Fibroblast of mammary gland (primary cell): ENCODE measurements at regions not wholly inside any gene's neighbourhood (a gene's known extent, or its start where the extent isn't known, plus 50 kb on each side); places are given as distances from the start of the nearest gene placed in this dataset.

Experiments used
- DNase-seq: peaks from one replicate; pipeline ENCODE4 v3.0.0-alpha.2; 2010; ENCODE audit warnings: low read depth
- H3K4me3 ChIP-seq: 2 replicates; pipeline ENCODE4 v1.5.1; 2011; ENCODE audit warnings: low read depth, mild to moderate bottlenecking, low read length, moderate library complexity; ENCODE audit not compliant: control insufficient read depth
- TF ChIP-seq, protein P1 (sequence below): conservative IDR thresholded peaks from 2 replicates; pipeline ENCODE4 v1.5.1; 2011; ENCODE audit warnings: low read depth, low read length, inconsistent platforms; ENCODE audit not compliant: control insufficient read depth, insufficient read depth

DNA sequence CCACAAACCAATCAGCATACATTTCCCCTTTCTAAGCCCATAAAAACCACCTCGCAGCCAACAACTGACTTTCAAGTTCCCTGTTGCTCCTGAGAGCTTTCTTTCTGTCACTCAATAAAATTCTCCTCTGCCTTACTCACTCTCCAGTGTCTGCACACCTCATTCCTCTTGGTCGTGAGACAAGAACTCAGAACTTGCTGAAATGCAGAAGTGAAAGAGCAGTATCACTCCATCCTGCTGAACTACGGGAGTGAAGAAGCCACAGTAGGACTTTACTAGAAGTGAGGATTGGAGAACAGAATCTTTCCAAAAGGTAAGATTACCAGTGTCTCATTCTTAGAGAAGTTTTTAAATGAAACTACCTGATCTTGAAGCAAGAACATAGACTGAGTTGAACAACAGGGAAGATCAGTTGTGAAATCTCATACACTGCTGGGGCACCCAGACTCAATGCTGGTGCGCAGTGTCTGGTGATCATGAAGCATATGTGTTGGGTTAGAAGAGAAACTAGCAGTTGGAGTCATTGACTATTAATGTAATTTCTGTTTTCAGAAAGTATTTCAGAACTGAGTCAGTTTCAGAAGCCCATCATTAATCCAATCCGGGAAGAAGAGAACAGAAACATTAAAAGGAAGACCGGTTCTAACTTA lies 726.9 kb upstream of the TMPRSS15 start:
- DNase-seq = no peak
- TF ChIP-seq, protein P1, sequence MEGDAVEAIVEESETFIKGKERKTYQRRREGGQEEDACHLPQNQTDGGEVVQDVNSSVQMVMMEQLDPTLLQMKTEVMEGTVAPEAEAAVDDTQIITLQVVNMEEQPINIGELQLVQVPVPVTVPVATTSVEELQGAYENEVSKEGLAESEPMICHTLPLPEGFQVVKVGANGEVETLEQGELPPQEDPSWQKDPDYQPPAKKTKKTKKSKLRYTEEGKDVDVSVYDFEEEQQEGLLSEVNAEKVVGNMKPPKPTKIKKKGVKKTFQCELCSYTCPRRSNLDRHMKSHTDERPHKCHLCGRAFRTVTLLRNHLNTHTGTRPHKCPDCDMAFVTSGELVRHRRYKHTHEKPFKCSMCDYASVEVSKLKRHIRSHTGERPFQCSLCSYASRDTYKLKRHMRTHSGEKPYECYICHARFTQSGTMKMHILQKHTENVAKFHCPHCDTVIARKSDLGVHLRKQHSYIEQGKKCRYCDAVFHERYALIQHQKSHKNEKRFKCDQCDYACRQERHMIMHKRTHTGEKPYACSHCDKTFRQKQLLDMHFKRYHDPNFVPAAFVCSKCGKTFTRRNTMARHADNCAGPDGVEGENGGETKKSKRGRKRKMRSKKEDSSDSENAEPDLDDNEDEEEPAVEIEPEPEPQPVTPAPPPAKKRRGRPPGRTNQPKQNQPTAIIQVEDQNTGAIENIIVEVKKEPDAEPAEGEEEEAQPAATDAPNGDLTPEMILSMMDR = no peak
- H3K4me3 ChIP-seq = no peak overlapping the region

DNA sequence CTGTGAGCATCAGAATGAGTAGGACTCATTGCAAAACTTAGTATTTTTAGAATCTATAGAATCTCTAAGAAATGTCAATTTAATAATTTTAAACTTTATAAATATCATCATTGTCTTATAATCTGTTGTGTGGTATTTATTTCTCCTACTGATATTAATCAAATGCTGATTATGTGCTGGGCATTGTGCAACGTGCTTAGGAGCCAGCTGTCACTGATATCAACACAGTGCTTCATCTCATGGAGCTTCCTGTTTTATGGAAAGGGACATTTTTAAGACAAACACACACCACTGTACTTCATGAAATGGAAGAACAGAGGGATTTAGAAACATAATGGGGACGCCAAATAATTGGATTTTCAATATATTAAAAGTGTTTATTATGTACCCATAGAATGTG lies 737.9 kb upstream of the TMPRSS15 start:
- TF ChIP-seq, protein P1 = no peak
- H3K4me3 ChIP-seq = no peak overlapping the region
- no peak for DNase-seq

DNA sequence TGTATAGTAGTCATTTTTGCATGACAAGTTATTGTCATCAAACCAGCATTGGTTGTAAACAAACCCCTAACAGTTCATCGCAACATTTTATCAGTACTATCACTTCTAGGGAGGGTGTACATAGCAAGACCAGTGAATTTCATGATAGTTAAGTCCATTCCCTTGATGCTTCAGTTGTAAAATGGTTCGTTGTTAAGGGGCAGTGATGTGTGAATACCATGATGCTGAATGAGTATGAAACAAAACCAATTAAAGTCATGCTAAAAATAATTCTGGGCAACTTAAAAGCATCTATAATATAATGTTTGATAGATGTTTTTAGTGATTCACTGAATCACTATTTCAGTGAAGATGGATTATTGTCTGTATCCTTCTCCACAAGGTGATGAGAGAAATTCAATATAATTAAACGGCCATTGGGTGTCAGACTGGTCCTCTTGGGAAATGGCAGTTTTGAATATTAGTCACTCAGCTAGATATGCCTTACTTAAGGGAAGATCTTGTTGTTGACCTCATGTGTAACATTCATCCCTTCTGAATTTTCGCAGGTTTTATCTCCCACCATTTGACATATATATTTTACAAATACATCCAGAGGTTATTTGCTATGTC lies 742.2 kb upstream of the TMPRSS15 start:
- H3K4me3 ChIP-seq = no peak overlapping the region
- no peak for DNase-seq
- TF ChIP-seq, protein P1 = no peak

DNA sequence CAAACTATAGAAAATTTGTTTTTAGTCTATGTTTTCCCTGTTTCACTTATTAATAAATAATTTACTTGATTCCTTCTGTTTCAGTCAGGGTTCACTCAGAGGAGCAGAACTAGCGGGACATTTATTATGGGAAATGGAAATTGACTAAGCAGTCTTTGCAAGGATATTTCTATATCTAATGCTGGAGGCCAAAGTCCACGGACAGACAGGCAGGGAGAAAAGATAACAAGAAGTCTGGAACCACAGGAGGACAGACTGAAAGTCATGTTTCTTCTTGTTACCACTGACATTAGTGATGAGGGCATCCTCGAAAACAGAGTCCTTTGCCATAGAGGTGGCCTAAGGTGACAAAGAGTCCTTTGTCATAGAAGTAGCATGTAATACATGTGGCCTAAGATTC lies 744.5 kb upstream of the TMPRSS15 start:
- DNase-seq = no peak
- TF ChIP-seq, protein P1 = no peak

DNA sequence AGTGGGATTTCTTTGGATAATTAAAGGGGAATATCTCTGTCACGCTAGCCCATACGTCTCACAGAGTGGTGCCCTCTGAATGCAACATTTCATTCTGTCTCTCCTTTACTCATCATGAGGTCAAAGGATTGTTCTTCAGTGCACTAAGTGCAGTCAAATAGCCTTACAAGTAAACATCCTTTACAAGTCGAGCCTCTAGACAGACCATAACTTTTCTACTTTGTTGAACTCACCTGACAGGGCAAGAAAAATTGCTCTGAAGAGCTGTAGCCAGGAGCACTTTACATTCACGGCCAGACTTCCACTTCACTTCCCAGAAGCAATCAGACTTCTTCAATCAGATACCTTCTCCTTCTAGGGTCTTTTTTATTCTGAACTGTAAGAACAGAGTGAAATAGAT lies 768.0 kb upstream of the TMPRSS15 start:
- TF ChIP-seq, protein P1 = no peak
- no peak overlapping the region for H3K4me3 ChIP-seq
- no peak for DNase-seq

More for the DNA sequence above, 744.5 kb upstream of the TMPRSS15 start:
- H3K4me3 ChIP-seq = no peak overlapping the region

DNA sequence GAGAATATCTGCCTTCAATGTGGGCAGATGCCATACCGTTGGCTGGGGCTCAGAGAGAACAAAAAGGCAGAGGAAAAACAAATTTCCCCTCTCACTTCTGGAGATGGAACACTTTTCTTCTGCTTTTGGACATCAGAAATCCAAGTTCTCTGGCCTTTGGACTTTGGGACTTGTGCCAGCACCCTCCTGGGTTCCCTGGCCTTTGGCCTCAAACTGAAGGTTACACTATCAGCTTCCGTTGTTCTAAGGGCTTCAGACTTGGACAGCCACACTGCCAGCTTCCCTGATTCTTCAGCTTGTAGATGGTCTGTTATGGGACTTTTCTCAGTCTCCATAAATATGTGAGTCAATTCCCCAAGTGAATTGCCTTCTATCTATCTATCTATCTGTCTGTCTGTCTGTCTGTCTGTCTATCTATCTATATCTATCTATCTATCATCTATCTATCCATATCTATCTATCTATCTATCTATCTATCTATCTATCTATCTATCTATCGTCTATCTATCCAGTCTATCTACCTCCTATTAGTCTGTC lies 778.1 kb upstream of the TMPRSS15 start:
- TF ChIP-seq, protein P1 = no peak
- H3K4me3 ChIP-seq = no peak overlapping the region
- no peak for DNase-seq
